GM21529 (cell line): ENCODE measurements at regions not wholly inside any gene's neighbourhood (a gene's known extent, or its start where the extent isn't known, plus 50 kb on each side); places are given as distances from the start of the nearest gene placed in this dataset.

Experiments used
- ATAC-seq: cut with Tn5 transposase; IDR thresholded peaks from one replicate; pipeline ENCODE4 v1.9.1; 2021; ENCODE audit not compliant: unreplicated experiment

DNA sequence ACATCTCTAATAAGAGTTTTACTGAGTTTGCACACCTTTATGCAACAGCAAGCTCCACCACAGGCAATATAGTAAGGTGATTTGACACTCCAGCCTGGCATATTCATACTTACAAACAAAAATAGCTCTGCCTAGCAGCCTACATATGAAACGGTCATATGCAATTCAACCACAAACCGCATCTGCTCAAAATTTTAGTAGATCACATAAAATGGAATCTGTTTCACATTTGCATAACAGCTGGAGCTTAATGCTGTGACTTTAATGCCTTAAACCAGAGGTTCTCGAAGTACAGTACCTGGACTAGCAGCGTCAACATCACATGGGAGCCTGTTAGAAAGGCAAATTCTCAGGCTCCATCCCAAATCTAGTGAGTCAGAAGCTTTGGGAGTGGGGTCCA is 578.4 kb downstream of the CDH11 start:
- no peak for ATAC-seq

DNA sequence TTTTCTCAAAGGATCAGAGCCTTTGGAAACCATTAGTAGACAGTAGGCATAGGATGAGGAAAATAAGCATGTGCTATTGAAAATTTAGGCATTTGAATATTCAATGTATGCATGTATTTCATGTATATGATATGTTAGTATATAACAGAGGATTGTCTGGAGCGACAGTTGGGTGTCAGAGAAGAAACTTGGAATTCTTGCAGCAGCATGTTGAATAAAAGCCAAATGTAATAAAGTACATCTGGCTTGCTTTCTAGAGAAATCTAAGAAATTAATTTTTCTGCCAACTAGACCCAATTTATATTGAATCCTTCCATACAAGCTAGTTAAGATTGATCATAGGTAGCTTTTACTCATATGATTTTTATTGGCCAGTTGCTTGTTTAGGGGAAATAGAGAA is 578.8 kb downstream of the CDH11 start:
- ATAC-seq = no peak

DNA sequence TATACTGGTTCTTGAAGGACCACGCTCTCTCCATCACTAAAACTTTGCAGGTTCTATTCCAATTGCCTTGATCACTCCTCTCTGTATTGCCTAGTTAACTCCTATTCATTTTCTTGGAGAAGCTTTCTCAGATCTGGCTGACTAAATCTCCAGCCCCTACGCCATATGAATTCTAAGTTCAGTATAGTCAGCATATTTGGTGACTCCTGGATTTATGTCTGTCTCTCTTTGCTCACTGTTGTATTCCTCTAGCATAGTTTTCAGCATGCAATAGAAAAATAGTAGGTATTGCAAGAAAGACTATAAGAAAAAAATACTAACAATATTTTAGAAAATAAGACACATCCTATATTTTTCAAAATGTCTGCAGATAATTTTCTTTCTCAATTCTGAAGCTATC is 579.7 kb downstream of the CDH11 start:
- no peak for ATAC-seq

DNA sequence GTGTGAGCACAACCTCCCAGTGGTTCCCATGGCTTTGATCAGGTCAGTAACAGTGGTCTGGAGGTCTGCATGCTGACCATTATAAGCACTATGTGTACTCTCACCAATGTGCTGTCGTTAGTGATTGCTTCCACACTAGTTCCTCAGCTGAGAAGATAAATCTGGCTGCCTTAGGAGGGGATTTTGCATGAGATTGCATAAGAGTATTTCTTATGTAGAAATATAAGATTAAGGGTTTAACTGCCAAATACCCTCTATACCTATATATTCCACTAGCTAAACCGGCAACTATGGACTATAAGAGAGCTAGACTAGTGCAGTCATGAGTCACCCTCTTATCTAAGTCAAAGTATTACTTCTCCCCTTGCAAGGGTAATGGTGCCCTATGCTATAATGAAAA is 580.2 kb downstream of the CDH11 start:
- no peak for ATAC-seq

DNA sequence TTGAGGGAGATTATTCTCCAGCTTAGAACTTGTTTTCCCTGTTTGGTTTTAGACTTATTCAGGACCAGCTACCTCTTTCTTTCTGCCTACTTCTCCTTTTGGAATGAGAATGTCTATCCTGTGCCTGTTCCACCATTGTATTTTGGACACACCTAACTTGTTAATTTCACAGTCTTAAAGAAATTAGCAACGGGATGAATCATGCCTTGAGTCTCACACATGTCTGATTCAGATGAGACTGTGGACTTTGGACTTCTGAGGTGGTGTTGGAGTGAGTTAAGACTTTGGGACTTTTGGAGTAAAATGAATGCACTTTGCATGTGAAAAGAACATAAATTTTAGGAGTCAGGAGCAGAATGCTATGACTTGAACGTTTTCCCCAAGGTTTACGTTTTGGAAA is 581.4 kb downstream of the CDH11 start:
- no peak for ATAC-seq

DNA sequence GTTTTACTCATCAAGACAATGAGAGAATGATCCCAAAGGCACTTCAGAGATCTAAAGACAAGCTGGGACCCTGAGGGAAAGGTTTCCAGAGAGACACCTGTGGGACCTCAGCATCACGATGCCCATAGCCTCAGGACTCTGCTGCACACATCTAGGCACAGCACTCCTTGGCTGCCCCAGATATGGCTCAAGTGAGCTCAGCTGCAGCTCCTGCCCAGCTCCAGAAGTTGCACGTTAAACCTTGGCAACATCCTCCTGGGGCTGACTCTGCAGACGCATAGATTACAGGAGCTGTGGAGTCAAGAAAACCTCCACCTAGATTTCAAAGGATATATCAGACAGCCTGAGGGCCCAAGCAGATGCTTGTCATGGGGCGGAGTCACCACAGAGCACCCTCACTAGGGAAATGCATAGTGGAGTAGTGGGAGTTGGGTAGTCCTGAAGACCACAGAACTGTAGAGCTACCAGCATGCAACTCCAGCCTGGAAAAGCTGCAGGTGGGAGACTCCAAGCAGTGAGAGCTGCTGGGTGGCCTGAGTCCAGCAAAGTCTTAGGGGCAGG is 582.0 kb downstream of the CDH11 start:
- no peak for ATAC-seq

DNA sequence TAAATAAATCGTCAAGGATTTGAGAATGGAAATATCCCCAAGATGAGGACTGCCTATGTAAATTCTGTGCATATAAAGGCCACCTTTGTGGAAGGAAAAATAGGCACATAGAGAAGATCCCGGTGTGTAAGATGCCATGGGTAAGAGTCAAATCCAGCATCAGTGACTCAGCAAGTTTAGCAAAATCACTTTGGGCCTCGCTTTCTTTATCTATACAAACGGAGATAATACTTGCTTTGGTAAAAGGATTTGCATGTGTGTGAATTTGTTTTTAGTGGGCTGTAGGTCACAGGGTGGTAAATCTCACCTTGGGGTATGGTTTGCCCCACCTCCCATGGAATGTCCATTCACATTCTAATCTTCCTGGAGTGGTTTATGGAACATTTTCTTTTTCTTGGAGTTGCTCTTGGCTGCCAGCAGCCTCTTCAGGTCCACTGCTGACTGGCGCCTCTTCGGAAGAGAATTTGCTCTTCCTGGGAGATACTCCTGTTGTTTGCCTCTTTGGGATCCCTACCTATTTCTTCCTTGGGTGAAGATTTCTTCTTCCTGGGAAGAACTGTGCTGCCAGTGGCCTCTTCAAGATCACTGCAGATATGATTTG is 587.6 kb downstream of the CDH11 start:
- no peak for ATAC-seq

DNA sequence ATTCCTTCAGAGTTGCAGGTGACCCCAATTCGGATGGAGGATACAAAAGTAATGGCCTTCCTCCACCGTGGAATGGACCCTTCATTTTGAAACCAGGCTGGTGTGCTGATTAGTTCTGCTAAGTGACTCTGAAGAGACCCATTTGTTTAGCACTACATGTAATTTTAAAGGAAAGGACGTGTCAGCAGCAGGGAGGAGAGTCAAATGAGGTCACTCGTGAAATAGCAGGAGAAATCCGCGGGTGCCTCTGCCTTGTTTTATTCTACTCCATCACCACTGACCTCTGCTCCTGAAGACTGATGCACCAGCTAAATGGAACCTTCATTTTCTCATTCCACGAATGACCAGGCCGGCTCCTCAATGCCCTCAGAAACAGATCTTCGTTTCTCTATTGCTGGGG is 589.2 kb downstream of the CDH11 start:
- ATAC-seq = no peak

DNA sequence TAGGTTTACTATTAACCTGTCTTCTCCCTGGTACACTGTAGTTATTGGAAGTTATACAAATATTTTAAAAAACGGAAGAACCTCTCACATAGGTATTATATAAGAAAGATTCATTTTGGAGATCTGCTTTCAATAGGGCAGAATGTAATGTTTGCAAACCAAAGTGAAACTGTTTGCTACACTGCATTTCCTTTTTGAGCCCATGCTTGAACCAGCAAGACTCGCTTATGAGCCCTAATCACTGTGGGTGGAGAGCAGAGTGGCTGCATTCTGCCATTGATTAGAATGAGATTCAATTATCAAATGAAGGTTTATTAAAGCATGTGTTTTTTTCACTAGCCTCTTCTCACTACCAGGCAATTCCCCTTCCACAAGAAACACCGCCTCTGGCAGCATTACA is 589.7 kb downstream of the CDH11 start:
- no peak for ATAC-seq

DNA sequence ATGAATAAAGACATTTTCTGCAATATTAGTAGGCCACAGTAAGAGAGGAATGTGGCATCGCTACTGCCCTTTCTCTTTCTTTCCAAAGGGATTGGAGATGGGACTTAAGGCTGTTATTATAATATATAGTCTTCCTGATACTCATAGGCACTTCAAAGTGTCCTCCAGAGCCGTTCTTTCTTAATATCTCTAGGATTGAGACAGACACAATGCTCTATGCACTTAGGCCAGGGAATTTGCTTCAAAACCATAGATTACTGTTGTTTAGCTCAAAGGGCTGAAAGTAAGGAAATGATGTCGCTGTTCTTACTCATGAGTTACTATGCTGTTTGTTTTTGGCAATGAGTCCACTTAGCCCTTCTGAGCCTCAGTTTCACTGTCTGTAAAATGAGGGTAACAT is 590.5 kb downstream of the CDH11 start:
- no peak for ATAC-seq

DNA sequence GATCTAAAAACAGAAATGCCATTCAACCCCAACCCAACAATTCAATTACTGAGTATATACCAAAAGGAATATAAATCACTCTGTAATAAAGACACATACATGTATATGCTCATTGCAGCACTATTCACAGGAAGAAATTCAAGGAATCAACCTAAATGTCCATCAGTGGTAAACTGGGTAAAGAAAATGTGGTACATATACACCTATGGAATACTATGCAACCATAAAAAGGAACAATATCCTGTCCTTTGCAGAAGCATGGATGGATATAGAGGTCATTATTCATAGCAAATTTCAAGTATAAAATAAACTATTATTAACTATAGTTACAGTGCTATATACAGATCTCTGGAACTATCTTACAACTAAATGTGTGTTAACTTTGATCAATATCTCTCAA is 599.3 kb downstream of the CDH11 start:
- ATAC-seq = no peak

DNA sequence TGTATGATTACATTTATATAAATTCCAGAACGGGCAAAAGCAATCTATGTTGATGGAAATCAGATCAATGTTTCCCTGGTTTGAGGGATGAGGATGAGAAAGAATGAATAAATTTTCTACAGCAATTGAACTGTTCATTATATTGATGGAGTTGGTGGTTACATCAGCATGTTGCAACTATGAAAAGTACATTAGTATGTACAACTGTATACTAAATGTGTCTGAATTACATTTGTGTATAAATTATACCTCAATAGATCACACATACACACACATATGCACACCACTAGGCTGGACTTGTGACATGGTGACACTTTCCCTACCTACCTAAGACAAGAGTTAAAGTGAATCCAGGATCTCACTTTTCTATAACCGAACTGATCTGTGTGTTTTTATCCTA is 608.0 kb downstream of the CDH11 start:
- ATAC-seq = no peak

DNA sequence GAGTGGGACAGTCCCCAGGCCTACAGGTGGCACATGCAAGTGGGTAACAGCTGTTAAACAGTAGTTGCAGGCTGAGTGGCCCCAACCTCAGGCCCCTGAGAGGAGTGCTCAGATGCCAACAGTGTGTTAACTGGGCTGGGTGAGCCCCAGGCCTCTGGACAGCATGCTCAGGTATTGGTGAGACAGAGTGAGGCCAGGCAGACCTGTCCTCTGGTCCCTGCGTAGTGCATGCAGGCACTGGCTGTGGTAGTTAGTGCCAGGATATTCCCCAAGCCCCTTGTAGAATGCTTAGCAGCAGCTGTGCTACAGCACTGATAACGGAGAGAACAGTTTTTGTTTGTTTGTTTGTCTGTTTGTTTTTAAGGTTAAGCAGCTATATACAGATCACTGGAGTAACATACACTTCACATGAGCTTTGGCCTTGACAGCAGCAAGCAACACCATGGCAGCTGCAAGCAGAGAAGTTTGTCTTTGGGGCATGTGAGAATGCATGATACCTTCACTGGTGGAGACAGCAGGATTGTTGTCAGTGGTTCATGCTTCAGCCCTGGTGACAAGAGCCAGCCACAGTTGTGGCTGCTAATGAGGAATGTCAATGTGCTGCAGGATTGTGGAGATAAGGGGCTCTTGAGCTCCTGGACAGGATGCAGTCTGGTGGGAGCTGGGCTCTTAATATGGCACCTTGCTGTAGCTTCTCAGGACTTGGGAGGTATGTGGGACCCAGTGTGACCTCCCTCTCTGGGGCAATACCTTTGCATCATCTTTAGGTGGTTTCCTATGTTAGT is 614.4 kb downstream of the CDH11 start:
- ATAC-seq = no peak

DNA sequence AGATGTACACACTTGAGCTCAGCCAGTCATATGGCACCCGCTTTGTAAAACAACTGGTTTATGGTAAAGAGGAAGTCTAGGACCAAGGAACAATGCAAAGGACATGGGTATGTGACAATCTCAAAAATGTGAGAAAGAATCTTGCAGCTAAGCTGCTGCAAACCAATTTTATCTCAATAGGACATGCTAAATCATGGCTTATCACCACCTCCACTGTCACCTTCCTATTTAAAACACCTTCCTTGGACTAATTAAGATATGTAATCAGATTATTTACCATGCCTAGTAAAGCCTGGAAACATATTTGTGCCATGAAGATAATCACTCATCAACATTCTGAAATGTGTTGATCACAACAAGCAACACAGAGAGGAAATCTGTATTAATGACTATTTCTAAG is 622.7 kb downstream of the CDH11 start:
- ATAC-seq = no peak

DNA sequence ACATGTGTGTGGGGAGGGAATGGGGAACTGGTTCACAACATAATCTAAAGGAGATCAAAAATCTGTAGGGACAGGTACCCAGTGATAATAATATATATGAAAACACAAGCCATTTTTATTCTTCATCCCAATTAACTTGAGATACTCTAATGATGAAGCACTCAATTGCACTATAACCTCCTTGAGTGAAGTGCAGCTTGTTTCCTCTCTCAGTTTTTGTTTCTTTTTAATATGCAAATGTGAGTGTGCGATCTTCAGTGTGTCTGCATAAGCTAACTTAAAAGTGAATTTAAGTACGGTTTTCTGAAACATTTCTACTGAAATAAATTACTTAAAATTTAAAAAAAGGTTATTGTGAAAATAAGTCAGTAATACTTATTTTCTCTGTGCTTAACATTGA is 623.5 kb downstream of the CDH11 start:
- ATAC-seq = no peak

DNA sequence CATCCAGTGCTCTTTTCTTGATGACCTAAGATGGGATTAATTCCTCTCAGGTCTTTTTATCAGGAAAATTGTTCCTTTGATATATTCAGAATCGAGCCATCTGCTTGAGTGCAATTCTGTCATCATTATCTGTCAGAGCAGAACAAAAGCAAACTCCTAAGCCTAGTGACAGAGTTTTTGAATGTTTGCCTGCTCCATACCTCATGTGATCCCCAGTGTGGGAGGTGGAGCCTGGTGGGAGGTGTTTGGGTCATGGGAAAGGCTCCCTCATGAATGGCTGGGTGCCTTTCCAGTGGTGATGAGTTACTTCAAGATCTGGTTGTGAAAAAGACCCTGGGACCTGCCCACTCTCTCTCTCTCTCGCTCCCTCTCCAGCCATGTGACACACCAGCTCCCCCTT is 628.2 kb downstream of the CDH11 start:
- ATAC-seq = no peak

DNA sequence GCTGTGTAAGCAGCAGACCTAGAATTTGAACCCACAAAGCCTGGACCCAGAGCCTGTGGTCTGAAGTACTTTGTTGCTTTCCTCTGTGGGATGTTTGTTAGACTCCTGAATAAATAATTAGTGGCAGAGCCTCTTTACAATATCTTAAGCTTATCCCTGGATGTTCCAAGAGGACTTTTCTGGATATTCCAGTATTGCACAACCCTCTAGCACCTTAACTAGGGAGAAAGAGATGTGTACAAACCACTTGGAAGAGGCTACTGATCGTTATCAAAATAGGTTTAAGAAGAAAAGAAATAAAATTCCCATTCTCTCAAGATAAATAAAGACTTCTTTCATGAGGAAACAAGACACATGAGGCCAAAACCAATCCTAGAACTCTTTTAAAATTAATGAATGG is 632.4 kb downstream of the CDH11 start:
- ATAC-seq = no peak

DNA sequence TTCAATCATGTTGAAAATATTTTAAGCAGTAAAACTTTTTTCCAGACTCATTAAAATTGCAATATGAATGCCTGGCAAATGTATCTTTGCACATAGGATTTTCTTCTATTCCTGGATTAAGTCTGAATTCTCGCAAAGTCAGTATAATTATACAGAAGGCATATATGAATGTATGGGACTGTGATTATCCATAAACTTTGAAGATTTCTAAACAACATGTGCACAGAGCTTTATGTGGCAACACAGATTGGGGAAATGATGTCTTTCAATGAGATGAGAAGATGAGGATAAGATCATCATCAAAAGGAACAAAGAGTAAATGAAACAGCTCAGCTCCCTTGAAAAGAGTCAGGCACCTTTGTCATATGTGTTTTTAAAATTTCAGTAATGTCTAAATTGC is 635.3 kb downstream of the CDH11 start:
- ATAC-seq = no peak

DNA sequence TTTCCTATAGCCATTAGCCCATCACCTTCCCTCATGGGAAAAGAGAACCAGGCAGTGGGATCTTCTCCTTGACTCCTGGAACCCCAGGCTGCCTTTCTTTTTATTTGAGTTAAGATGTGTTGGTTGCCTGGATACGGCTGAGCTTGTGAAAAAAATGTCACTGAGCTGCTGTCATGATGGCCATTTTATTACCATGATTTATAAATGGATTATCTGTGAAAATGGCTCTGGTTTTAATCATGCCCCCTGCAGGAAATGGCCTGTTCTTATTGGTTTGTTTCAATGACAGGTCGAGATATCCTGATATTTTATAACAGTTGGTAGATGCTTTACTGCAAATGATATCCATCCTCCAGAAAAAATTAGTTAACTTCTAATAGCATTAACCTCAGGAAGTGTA is 640.4 kb downstream of the CDH11 start:
- no peak for ATAC-seq

DNA sequence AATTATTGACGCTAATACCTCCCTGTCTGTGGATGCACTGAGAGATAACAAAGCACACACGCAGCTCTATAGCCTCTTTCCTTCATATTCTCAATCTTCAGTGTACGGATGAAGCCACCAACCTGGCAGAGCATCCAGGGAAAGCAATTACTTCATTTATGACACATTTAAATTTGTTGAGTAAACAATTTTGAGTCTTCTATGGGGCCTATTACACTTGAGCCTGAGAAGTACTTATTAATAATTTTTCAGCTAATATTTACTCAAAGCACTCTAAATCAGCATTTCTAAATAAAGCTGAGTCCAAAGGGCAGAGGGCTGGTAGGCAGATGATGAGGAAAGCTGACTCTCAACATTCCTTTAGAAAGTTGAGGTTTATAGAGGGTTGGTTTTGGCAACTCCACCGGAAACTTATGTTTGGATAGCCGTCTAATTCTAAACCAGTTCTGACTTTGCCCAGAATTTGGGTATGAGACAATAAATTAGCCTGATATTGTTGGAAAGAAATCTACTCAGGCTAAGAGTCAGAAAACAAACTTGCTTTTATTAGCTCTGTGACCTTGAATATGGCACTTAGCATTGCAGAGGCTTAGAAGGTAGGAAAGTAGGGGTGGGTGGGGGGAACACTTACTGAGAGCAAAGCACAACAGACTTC is 643.5 kb downstream of the CDH11 start:
- ATAC-seq = no peak

DNA sequence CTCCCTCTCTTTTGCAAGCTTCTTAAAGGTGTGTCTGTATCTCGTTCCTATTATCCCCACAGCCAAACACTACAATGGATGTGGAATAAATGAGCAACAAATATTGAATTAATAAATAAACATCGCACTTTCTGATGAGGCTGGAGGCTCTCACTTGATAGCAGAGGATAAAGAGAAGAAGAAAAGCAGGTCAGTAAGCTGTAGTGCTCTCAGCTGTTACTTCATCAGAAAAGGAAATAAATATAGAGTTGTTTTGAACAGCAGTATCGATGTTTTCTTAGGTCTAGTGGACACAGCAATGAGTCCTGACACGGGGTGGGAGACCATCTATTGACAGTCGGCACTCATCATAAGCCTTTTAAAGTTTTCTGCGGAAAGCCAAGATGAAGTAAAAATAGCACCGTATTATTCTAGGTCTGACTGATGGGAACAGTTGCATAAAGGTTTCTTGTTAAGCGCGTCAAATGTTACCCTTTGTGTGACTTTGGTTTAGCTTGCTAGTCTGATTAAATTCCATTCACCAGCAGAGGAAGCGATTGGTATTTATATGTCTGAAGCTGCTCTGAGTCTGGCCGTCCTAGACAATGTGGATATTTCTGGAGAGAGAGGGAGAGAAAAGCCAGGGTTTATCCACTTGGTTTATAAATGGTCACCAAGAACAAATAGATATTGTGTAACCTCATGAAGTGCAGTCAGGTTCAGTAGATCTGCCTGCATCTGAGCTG is 646.1 kb downstream of the CDH11 start:
- ATAC-seq = no peak

DNA sequence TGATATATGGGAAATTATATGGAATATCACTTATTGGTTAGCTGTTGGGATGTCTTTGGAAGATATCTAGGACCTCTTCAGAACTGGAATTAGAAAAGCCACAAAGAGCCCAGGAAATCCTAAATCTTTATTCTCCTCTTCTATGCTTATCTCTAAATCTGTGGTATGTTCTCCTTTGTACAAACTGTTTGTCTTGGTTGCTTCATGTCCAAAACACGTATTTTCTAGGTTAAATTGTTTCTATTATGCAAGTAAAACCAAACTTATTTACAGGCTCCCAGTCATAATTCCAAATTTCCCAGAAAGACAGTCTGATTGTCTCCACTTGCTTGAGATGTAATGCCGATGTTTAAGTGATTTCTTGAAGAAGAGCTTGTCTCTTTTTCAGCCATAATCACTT is 650.9 kb downstream of the CDH11 start:
- ATAC-seq = no peak
